IMR-90 (cell line): ENCODE measurements at regions not wholly inside any gene's neighbourhood (a gene's known extent, or its start where the extent isn't known, plus 50 kb on each side); places are given as distances from the start of the nearest gene placed in this dataset.

Experiments
- CEBPB ChIP-seq: IDR thresholded peaks from 2 replicates; pipeline ENCODE4 v1.6.1; 2012; ENCODE audit warnings: low read depth, low read length, improper control_type of control experiment
- CTCF ChIP-seq: conservative IDR thresholded peaks from 2 replicates; pipeline ENCODE4 v1.5.1; 2012; ENCODE audit warnings: mild to moderate bottlenecking, low read depth, low read length, improper control_type of control experiment
- ELK1 ChIP-seq: fragments of 150-350 bp; IDR thresholded peaks from 2 replicates; pipeline ENCODE4 v1.6.1; 2016; ENCODE audit warnings: low read depth, mild to moderate bottlenecking, low read length, moderate library complexity, borderline replicate concordance
- MAFK ChIP-seq: IDR thresholded peaks from 2 replicates; pipeline ENCODE4 v1.6.1; 2012; ENCODE audit warnings: low read depth, low read length, improper control_type of control experiment
- MXI1 ChIP-seq: IDR thresholded peaks from 2 replicates; pipeline ENCODE4 v1.6.1; 2012; ENCODE audit warnings: low read depth, mild to moderate bottlenecking, low read length, moderate library complexity, borderline replicate concordance
- POLR2A ChIP-seq: IDR thresholded peaks from 2 replicates; pipeline ENCODE4 v1.6.1; 2012; ENCODE audit warnings: mild to moderate bottlenecking, low read depth, low read length
- RCOR1 ChIP-seq: IDR thresholded peaks from 2 replicates; pipeline ENCODE4 v1.6.1; 2012; ENCODE audit warnings: mild to moderate bottlenecking, low read length, improper control_type of control experiment; ENCODE audit not compliant: insufficient replicate concordance
- RFX5 ChIP-seq: IDR thresholded peaks from 2 replicates; pipeline ENCODE4 v1.8.0; 2012; ENCODE audit warnings: low read depth, mild to moderate bottlenecking, low read length, moderate library complexity
- SMC3 ChIP-seq: fragments of 150-350 bp; IDR thresholded peaks from 2 replicates; pipeline ENCODE4 v1.6.1; 2016; ENCODE audit warnings: low read depth, mild to moderate bottlenecking, antibody characterized with exemption, low read length, moderate library complexity

- TF ChIP-seq CTCF (no peak), POLR2A (no peak), MAFK (no peak), CEBPB (0 out of 2 replicates have a peak, but pooled peaks have one; percentile 9), ELK1 (no peak), RFX5 (no peak), MXI1 (no peak), SMC3 (no peak), RCOR1 (no peak)
Observed at GRCh38 chr5:125410537-125411070, 664.2 kb upstream of the ZNF608 start.
